Thyroid gland (tissue), 4 donors: ENCODE measurements at regions not wholly inside any gene's neighbourhood (a gene's known extent, or its start where the extent isn't known, plus 50 kb on each side); places are given as distances from the start of the nearest gene placed in this dataset.

Experiments used
- DNase-seq, 2 donors: peaks; one replicate each; pipeline ENCODE4 v3.0.0-alpha.2; 2019
- H3K27ac ChIP-seq, 3 donors: fragments of 200-600 bp; sonication (generic); 1 replicate in 2 of 3; 2 replicates in 1 of 3; pipeline ENCODE4 v1.5.1; 2016 to 2019; ENCODE audit warnings: mild to moderate bottlenecking in 1 of 3, moderate library complexity in 1 of 3
- H3K27me3 ChIP-seq: fragments of 200-600 bp; sonication (generic); one replicate; pipeline ENCODE4 v1.5.1; 2019
- H3K36me3 ChIP-seq, 2 donors: fragments of 200-600 bp; sonication (generic); one replicate each; pipeline ENCODE4 v1.5.1; 2016 to 2019
- H3K4me1 ChIP-seq, 2 donors: fragments of 200-600 bp; sonication (generic); one replicate each; pipeline ENCODE4 v1.5.1; 2017 to 2019
- H3K4me3 ChIP-seq, 3 donors: fragments of 200-600 bp; sonication (generic); replicated peaks in 1 of 3; 1 replicate in 2 of 3; 2 replicates in 1 of 3; pipeline ENCODE4 v1.5.1; 2016; ENCODE audit warnings: mild to moderate bottlenecking in 1 of 3
- H3K9me3 ChIP-seq: fragments of 200-600 bp; sonication (generic); one replicate; pipeline ENCODE4 v1.5.1; 2017
- CTCF ChIP-seq, 6 experiments: fragments of 200-600 bp in 3 of 6; fragments of 450-650 bp in 3 of 6; sonication (generic) in 3 of 6; IDR thresholded peaks; one replicate each; pipeline ENCODE4 v1.5.1; 2016 to 2019; ENCODE audit warnings: antibody characterized with exemption in 6 of 6, mild to moderate bottlenecking in 2 of 6, inconsistent platforms in 1 of 6, moderate library complexity in 1 of 6
- POLR2A ChIP-seq, 2 donors: fragments of 450-650 bp; IDR thresholded peaks; one replicate each; pipeline ENCODE4 v1.6.1; 2017; ENCODE audit warnings: antibody characterized with exemption in 2 of 2, mild to moderate bottlenecking in 2 of 2, moderate library complexity in 1 of 2
- WGBS, 2 donors: methylation state at CpG; one replicate each; pipeline ENCODE4 v1.1.5; 2017; 5-methylcytosine and 5-hydroxymethylcytosine counted together
- intact Hi-C: fragments of 100-400 bp; cut with DNase I; formaldehyde crosslinking; loops from one replicate; pipeline ENCODE4 v1.15.1; 2023

- Histone ChIP-seq H3K9me3 (no peaks in the 10 kb centered on the region), H3K4me1 (no peaks in the 10 kb centered on the region), H3K27me3 (no peaks in the 10 kb centered on the region), H3K4me3 (no peak overlapping the region), H3K36me3 (no peaks in the 10 kb centered on the region), H3K27ac (no peak overlapping the region)
- intact Hi-C loops = no loop called here
- no peak for DNase-seq
- TF ChIP-seq POLR2A (IDR thresholded peaks at IDR 0.05) (no peak), CTCF (IDR thresholded peaks at IDR 0.05) (no peak)
- WGBS, 2 donors = 29 to 36% methylated on average over 5 to 6 of the region's 6 CpGs
Measured at GRCh38 chr20:51121272-51121671, 98.4 kb upstream of the KCNG1 start.

GRCh38 chr20:51120868-51121267 is 98.0 kb upstream of the KCNG1 start:
- Histone ChIP-seq H3K27ac (no peak overlapping the region), H3K4me3 (no peak overlapping the region), H3K4me1 (no peaks in the 10 kb centered on the region), H3K9me3 (no peaks in the 10 kb centered on the region), H3K36me3 (no peaks in the 10 kb centered on the region), H3K27me3 (no peaks in the 10 kb centered on the region)
- 69 to 73% methylated on average over 3 of the region's 3 CpGs for WGBS, 2 donors
- TF ChIP-seq CTCF (IDR thresholded peaks at IDR 0.05) (no peak), POLR2A (IDR thresholded peaks at IDR 0.05) (no peak)
- no peak for DNase-seq
- intact Hi-C loops = no loop called here

GRCh38 chr20:51120438-51120837 is 97.5 kb upstream of the KCNG1 start:
- Histone ChIP-seq H3K4me3 (no peak overlapping the region), H3K4me1 (no peaks in the 10 kb centered on the region), H3K9me3 (no peaks in the 10 kb centered on the region), H3K36me3 (no peaks in the 10 kb centered on the region), H3K27me3 (no peaks in the 10 kb centered on the region), H3K27ac (no peak overlapping the region)
- 75 to 92% methylated on average over 3 of the region's 3 CpGs for WGBS, 2 donors
- no peak for TF ChIP-seq CTCF (IDR thresholded peaks at IDR 0.05)
- TF ChIP-seq POLR2A (IDR thresholded peaks at IDR 0.05) = no peak
- intact Hi-C loops = no loop called here
- no peak for DNase-seq

- H3K4me3 ChIP-seq = no peak overlapping the region
- no peak for DNase-seq
- H3K4me1 ChIP-seq = no peaks in the 10 kb centered on the region
- no peak overlapping the region for H3K27ac ChIP-seq
- intact Hi-C loops = no loop called here
- TF ChIP-seq CTCF (IDR thresholded peaks at IDR 0.05) (no peak), POLR2A (IDR thresholded peaks at IDR 0.05) (no peak)
- no peaks in the 10 kb centered on the region for H3K36me3 ChIP-seq
- WGBS, 2 donors = 91 to 94% methylated on average over 3 of the region's 3 CpGs
- no peaks in the 10 kb centered on the region for H3K9me3 ChIP-seq
- no peaks in the 10 kb centered on the region for H3K27me3 ChIP-seq
Measured at GRCh38 chr20:51119914-51120313, 97.0 kb upstream of the KCNG1 start.

- no peak overlapping the region for H3K27ac ChIP-seq
- no peak overlapping the region for H3K4me3 ChIP-seq
- no peak for DNase-seq
- intact Hi-C loops = no loop called here
- no peaks in the 10 kb centered on the region for H3K4me1 ChIP-seq
- H3K27me3 ChIP-seq = no peaks in the 10 kb centered on the region
- WGBS, 2 donors = 86 to 90% methylated on average over 8 of the region's 8 CpGs
- no peak for TF ChIP-seq POLR2A (IDR thresholded peaks at IDR 0.05)
- H3K9me3 ChIP-seq = no peaks in the 10 kb centered on the region
- H3K36me3 ChIP-seq = no peaks in the 10 kb centered on the region
Measured at GRCh38 chr20:51118985-51119527, 96.1 kb upstream of the KCNG1 start.

GRCh38 chr20:51118216-51118615 is 95.3 kb upstream of the KCNG1 start:
- Histone ChIP-seq H3K27me3 (no peaks in the 10 kb centered on the region), H3K9me3 (no peaks in the 10 kb centered on the region), H3K36me3 (no peaks in the 10 kb centered on the region), H3K27ac (no peak overlapping the region), H3K4me3 (no peak overlapping the region), H3K4me1 (no peaks in the 10 kb centered on the region)
- intact Hi-C loops = no loop called here
- no peak for TF ChIP-seq POLR2A (IDR thresholded peaks at IDR 0.05)
- no peak for TF ChIP-seq CTCF (IDR thresholded peaks at IDR 0.05)
- DNase-seq = no peak
- 72 to 82% methylated on average over 1 of the region's 2 CpGs for whole genome bisulfite sequencing, 2 donors
